ENCODE measurements at regions not wholly inside any gene's neighbourhood (a gene's known extent, or its start where the extent isn't known, plus 50 kb on each side); places are given as distances from the start of the nearest gene placed in this dataset.
"Not testable (repeated sequence)": the region's sequence is repeated elsewhere in the genome, so short reads cannot be mapped to it uniquely, and the experiment has no call there.

DNA sequence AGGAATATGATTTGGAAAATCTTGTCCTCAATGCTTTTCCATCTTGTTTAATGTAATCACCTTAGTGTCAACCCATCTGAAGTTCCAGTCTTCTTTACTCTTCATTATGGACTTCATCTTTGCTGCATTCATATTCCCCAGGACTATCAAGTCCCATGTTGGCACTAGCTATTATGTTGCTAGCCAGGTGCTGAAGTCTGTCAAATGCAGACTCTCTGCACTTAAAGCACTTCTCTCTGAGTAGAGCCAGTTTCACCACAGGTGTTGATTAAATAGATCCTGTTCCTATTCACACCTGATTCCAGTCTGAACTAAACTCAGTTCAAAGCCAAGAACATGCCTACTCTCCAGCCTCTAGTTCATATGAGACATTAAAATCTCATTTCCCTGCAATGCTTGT, 75.0 kb upstream of the PKN2 start:
- DNase-seq (ENCODE audit: low read depth, low spot score): no peak

DNA sequence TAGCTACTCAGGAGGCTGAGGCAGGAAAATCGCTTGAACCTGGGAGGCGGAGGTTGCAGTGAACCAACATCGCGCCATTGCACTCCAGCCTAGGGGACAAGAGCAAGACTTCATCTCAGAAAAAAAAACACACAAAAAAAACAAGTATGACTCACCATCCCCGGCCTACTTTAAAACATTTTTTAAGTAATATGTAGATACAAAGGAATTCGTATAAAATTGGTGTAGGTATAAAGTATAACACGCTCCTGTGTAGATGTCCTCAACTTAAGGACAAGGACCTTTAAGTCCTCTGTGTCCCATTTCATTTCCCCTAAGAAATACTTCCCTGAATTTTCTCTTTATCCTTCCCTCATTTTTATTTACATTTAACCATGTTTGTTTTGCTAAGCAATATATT, 73.4 kb upstream of the PKN2 start:
- DNase-seq (ENCODE audit: low read depth, low spot score): no peak

DNA sequence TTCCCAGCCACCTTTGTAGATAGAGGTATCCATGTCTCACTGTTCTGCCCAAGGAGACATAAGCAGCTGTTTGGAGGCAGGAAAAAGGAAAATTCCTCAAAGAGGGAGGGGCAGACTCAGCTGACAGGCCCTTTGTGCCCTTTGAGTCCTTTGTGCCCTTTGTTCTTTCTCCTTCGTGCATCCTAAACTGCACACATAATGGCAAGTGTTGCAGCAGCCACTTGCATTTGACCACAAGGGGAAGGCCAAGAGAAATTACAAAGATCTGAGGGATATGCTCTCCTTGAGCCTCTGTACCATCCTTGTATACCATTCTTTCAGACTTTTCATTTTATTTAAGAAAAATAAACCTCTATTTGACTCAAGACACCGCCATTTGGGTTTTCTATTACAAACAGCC, 71.8 kb upstream of the PKN2 start:
- DNase-seq (ENCODE audit: low read depth, low spot score): no peak

DNA sequence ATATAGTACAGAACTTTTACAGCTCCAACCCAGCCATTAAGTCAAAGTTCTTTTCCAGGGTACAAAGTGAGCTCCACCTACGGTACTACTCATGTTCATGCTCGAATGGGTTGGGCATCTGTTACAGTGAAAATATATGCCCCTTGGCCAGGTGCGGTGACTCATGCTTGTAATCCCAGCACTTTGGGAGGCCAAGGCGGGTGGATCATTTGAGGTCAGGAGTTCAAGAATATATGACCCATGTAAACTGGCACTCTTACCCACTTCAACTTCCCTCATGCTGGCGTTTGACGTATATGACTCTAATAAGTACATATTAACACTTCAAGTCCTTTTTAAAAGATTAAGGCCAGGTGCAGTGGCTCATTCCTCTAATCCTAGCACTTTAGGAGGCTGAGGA, 71.3 kb upstream of the PKN2 start:
- DNase-seq (ENCODE audit: low read depth, low spot score): no peak

DNA sequence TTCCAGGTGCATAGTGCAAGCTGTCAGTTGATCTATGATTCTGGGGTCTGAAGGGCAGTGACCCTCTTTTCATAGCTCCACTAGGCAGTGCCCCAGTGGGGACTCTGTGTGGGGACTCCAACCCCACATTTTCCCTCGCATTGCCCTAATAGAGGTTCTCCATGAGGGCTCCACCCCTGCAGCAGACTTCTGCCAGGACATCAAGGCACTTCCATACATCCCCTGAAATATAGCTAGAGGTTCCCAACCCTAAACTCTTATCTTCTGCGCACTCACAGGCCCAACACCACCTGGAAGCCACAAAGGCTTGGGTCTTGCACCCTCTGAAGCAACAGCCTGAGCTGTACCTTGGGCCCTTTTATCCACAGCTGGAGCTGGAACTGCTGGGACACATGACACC, 65.7 kb upstream of the PKN2 start:
- no peak for DNase-seq (ENCODE audit: low read depth, low spot score)

DNA sequence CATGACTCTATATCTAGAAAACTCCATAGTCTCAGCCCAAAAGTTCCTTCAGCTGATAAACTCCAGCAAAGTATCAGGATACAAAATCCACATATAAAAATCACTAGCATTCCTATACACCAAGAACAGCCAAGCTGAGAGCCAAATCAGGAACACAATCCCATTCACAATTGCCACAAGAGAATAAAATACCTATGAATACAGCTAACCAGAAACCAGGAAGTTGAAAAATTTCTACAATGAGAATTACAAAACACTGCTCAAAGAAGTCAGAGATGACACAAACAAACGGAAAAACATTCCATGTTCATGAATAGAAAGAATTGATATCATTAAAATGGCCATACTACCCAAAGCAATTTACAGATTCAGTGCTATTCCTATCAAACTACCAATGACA, 61.0 kb upstream of the PKN2 start:
- not testable (repeated sequence) for DNase-seq (ENCODE audit: low read depth, low spot score)
